AG20443 (cell line): ENCODE measurements at regions not wholly inside any gene's neighbourhood (a gene's known extent, or its start where the extent isn't known, plus 50 kb on each side); places are given as distances from the start of the nearest gene placed in this dataset.

Source experiments
- DNase-seq: peaks from one replicate; pipeline ENCODE4 v3.0.0; 2012; ENCODE audit warnings: low spot score, mixed read lengths

DNA sequence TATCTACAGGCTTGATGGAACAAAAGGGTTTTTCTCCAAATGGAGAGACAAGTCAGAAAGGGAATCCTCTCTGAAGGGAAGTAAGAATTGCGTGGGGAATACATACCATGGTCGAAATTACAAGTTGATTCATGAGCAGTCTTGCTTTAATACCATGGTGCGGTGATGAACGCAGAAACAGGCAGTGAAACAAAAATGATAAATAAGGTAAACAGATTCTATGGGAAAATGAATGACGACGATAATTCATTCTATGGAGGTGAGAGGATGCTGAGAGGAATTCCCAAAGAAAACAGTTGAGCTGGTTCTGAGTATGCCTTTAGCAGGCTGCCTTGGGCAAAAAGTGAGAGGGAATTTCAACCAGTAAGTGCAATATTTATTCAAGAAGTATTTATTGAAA is 209.4 kb upstream of the RUNX1 start:
- DNase-seq: no peak

DNA sequence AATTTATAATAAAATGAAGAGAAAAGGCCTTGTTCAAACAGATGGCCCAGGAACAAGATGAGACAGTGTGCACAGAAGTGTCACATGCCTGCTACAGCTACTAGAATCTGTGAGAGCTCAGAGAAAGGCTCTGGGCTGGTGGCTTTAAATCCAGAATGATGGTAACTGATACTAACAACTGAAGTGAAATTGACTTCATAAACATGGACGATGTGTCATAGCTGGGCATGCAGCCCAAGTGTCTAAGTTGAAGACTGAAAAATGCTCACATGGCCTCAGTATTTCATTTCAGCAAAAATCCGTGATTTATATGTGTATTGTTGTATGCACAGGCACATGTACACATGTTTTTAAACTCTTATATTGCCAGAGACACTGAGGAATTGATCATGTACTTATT is 208.3 kb upstream of the RUNX1 start:
- DNase-seq: peak; percentile 54

DNA sequence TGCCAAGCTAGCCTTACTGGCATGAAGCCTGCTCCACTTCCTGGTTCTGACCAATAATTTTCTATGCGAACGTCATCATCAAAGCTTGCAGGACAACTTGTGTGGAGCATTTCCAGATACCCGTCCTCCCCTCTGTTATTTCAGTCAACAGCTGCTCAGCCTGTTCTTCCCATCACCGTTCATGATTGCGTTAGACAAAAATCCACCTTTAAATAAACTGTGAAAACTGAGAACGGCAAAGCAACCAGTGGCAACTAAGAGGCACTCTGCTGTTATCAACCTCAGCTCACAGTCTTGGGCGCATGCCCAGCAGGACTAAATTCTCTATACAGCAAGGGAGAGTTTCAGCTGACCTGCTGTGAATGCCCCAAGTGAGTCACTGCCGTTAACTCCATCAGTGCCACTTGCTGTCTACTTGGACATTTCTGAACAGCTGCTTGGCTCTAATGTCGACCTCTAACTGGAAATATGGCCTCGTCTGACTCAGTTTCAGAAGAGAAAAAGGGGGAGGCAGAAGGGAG is 207.4 kb upstream of the RUNX1 start:
- peak; percentile 80 for DNase-seq

DNA sequence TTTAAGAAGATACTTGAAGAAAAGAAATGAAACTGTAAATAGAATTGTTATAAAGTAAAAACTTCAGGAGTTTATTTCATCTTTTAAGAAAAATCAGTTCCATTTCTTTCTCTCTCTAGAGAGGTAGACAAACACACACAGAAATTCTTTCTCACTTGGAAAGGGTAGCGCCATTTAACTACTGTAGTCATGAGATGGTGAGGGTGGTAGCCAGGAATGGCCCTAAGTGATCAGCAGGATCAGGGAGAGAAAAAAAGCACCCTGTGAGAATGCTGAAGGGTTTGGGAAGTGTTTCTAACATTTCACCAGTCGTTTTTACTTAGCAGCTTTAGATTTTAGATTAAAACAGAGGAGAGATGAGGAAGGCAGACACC is 205.7 kb upstream of the RUNX1 start:
- no peak for DNase-seq

DNA sequence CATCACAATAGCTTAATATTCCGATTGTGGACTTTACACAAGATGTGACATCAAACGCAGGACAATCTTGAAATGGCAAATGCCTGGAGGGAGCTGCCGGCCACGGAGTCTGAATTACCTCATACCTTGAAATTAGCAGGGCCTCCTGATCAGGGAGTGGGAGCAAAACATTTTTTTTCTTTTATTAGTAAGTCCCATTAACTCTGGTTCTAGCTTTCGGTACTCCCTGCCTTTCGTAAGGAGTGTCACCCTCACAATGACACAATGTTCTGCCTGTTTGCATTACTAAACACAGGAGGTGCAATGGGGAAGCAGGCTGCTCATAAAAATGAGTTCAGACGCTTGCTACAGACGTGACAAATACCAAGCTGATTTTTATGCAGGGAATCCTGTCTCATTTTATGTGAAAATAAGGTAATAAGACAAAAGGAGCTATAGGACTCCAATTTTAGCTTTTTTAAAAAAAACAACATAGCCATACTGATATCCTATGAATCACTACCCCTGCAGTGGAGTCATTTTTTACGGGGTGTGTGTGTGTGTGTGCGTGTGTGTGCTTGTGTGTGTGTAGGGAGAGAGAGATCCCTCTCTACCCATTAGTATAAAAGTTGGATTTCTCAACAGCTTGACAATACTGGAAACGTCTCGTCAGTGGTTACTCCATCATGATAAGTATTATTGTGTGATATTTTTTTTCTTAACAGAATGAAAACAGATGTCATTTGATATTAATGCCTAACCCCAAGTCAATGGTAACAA is 205.1 kb upstream of the RUNX1 start:
- DNase-seq: peak; percentile 60

DNA sequence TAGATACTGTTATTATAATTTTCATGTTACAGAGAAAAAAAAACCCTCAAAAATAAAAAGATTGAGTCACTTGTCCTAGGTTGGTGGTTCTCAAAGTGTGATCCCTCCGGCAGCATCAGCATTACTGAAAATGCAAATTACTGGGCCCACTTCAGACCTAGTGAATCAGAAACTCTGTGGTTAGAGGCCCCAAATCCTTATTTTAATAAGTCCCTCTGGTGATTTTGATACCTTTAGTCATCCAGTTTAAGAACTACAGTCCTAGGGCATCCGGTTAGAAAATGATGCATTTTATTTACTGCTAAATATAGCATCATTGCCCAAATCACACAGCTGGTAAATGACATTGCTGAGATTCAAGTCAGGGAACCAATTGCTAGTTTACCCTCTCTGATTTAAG is 203.7 kb upstream of the RUNX1 start:
- DNase-seq: peak; percentile 38

DNA sequence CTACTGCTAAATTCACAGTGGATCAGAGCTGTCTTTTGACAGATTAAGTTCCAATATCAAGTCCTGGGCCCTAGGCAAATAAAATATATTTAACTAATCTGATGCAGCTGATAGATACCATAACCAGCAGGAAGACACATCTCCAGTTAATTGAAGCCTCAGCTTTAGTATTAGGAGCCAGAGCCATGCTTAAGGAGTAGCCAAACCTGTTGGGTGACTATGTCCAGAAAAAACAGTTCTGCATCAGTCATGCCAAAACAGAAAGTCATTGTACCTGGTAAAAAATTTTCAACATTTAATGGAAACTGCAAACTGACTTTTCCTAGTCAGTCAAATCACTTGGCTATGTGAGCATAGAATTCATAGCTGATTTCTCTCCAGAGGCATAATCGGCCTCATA is 200.5 kb upstream of the RUNX1 start:
- DNase-seq: no peak

DNA sequence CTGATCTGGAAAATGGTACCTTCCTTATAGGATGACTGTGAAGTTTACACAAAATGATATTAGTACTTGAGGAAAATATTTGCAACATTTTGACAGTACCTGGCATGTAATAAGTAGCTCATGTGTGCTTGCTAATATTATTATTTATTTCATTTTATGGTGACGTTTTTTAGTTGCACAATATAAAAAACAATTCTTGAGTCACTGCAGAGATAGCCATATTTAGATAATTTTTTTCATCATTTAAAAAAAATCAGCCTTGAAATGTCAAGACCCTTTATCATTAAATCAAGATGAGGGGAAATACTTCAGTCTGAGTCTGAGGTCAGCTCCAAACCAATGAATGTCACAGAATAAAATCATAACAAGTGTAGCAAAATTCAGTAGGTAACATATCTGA is 196.8 kb upstream of the RUNX1 start:
- DNase-seq: no peak

DNA sequence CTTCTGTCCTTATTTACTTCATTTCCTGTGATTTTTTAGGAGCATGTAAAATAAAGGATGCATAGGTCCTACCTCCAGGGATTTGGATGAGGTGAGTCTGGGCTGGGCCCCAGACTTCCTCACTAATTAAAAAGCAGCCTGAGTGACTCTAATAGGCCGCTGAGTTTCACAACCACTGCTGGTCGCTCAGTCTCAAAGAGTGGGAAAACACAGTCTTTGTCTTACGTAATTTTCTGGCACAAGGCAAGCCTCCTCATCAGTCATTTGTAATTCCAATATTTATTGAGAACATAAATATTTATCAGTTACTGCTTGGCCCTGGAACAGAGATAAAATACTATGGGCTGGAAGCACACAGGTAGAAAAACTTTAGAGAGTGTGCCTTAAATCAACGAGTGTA is 195.4 kb upstream of the RUNX1 start:
- no peak for DNase-seq

DNA sequence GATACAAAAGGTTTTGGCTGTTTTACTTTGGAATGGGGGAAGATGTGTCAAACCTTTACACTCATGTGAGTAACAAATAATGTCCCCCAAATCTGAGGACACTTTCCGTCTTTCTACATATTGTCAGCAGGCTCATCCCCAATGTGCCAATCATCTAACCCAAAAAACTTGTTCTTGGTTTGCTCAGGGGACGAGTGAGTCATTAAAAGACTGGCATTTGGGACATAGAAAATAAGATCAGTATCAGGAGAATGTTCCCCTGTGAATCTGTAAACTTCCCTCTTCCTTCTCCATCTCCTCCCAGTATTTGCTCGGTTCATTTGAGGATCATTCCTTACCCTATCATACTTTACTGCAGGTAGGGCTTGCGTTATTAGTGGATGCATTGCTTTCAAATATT is 194.1 kb upstream of the RUNX1 start:
- DNase-seq: no peak

DNA sequence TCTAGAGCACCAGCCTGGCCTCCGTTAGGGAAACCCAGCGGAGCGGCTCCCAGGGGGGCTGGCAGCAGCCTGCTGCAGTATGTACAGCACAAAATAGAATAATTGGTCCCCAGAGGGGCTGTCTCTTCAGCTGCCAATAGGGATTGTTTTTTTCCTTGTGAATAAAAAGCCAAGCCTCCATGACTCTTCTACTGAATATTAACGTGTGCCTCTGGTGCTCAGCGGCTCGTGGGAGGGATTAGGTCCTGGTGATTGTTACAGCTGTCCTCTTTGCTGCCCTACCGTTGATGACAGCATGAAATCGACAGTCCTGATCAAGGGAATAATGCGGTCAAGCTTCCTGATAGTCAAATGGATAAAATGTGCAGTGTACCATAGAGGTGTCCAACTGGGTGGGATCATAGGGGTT is 190.7 kb upstream of the RUNX1 start:
- no peak for DNase-seq

DNA sequence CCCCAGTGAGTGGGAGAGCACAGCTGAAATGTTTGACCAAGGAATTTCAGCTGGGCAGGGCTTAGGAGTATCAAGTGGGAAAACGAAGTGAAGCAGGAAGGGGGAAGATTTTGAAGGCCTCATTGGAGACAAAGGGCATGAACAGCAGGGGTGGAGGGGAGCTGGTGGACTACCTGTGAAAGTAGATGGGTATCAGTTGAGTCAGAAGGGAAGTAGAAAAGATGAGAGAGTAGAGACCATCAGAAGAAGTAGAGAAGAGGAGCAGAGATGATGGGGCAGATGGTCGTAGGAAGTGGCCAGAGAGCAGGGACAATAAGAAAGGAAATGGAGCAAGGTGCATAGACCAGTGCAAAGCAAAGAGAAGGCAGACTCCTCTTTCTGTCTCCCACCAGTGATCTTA is 189.0 kb upstream of the RUNX1 start:
- DNase-seq: no peak

DNA sequence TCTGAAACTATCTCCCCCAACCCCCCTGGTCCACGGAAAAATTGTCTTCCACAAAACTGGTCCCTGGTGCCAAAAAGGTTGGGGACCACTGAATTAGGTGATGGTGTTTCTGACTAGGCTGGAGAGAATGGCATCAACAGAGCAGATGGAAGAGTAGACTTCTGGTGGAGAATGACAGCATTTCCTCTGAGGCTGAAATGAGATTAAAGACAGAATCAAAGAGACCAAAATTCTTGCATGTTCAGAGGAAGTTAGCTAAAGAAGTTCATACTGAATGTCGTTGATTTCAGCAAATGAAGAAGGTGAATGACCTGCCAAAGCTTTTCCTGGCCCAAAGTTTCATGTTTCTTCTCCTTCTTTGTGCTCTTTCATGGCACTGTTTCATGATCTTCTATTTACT is 188.2 kb upstream of the RUNX1 start:
- DNase-seq: no peak

DNA sequence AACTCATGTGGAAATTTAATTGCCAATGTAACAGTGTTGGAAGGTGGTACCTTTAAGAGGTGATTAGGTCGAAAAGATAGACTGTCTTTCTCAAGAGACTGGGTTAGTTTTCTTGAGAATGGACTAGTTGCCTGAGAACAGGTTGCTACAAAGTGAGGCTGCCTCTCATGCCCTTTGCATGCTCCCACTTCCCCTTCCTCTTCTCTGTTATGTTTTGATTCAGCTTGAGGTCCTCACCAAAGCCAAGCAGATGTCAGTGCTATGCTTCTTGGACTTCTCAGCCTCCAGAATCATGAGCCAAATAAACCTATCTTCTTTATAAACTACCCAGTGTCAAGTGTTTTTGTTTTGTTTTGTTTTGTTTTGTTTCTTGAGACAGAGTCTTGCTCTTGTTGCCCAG is 187.0 kb upstream of the RUNX1 start:
- no peak for DNase-seq

DNA sequence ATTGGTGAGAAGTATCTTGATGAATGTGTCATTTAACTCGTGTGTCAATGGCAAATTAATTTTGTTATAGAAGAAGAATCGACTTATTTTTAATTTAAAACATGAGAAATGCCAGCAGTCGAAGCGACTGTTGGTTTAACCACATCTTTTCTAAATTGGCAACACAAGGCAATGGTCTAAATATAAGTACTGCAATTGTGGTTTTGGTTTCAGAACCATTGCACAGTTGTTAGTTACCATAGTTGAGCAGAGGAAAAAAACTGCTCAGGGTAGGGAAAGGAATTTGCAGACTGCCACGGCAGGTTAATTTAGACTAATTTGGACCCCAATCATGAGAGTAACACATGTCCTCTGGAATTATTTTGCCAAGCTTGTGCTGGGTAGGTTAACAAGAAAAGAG is 185.6 kb upstream of the RUNX1 start:
- DNase-seq: peak; percentile 44

DNA sequence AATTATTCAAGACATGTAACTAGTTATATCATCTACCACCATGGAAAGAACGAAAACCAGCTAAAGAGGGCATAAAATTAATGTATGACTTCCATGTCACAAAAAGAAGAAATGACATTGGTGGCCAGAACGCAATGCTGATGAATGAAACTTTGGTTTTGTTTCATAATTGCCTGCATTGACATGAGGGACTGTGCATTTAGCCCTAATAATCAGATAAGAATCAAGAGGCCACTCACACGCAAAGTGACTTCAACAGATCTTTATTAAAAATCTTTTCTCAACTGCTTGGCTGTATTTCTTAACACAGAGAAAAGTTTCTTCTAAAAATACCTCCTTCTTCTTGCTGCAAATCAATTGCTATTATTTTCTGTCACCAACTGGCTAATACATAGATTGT is 184.7 kb upstream of the RUNX1 start:
- no peak for DNase-seq

DNA sequence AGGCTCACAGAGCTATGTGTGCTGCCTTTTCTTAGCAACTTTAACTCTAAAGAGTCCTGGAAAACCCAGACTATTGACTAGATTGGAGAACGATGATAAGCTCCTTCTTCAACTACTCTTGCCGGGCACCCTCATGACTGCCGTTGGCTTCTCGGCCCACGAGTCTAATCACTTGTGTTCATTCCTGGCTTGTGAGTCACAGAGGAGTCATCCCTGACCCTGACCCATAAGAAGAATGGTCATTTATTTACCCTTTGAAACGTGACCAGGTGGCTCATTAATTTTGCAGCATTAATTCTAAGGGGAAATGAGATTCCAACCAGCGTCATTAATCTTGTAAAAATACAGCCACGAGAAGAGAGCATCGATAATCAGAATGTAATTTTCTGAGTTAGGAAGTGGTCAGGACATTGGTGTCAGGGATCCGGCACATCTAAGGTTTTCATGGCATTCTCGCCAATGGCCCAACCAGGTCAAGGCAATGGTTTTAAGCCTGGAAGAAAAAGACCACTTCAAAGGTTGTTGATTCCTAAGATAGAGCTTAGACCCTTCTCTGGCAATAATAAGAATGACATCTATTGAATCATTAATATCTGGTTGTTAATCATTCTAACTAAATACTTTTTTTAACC is 183.6 kb upstream of the RUNX1 start:
- DNase-seq: peak; percentile 57

DNA sequence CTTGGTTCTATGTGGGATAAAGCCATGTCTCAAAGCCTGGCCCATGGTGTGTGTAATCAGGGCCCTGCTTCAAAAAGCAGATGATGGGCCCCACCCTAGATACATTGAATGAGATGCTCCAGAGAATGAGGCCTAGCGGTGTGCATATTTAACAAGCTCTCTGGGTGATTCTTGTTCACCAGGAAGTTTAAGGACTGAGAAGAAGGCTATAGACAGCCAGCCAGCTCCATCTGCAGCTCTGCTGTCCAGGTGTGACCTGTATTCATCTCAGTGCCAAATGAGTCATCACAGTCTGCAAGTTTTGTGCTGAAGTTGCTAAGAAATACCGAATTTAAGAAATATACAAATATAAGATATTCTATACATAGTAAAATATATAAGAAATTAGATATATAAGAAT is 182.0 kb upstream of the RUNX1 start:
- no peak for DNase-seq

DNA sequence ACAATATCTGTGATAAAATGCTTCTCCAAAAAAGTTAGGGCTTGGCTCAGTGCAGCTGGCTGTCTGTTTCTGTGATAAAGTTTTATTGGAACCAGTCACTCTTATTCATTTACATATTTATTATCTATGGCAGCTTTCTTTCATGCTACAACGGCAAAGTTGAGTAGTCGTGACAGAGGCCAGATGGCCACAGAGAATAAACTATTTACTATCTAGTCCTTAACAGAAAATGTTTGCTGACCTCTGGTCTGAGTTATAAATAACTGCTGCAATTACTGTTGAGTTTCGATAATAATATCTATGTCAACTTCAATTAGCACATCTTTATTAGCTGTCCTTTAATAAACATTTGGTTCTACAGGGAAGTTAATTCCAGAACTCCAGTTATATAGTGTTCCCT is 180.2 kb upstream of the RUNX1 start:
- DNase-seq: no peak

DNA sequence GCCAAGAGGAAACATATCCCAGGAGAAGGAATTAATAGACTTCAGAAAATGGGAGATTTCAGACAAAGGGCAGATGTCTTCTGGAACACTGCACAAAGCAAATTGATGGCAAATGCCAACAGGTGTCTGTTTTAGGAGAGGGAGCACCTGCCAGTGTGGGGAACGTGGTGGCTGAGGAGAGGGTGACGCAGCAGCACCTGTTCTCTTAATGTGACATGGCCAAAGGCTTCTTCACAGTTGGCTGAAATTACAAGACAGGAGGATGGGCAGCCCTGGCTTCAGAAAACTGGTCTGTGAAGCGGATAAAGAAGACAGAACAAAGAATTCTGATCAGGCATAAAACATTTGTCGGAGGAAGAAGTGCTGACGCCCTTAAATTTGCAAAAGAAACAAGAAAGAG is 178.7 kb upstream of the RUNX1 start:
- no peak for DNase-seq

DNA sequence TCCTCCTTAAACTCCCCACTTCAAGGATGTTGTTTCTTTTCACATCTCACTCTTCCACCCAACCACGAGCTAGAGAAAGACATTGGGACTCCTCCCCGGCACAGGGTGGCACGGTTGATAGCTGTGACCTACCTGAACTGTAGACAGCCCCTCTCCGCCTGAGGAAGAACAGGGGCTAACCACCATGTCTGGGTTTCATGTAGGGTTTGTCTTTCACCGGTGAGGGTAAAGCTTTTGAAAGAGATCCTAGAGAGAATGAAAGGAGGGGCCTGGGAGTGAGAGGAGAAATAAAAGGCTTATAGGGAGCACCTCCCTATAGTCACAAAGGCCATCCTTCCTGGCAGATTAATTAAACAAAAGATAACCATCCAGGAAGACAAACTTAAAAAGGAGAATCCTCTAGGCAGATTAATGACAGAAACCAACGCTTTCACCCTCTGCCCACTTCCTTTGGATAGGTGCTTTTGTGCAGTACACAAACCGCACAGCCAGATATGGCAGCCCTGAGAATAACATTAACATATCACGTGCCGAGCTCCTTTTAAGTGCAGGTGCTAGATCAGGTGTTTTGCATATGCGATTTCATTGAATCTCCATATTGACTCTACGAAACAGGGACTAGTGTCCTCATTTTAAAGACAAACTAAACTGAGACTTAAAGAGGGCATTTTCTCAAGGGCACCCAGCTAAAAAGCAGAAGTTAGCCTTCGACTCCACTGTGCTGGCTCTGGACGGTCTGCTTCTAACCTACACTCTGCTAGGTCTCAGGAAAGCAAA is 178.1 kb upstream of the RUNX1 start:
- DNase-seq: no peak

DNA sequence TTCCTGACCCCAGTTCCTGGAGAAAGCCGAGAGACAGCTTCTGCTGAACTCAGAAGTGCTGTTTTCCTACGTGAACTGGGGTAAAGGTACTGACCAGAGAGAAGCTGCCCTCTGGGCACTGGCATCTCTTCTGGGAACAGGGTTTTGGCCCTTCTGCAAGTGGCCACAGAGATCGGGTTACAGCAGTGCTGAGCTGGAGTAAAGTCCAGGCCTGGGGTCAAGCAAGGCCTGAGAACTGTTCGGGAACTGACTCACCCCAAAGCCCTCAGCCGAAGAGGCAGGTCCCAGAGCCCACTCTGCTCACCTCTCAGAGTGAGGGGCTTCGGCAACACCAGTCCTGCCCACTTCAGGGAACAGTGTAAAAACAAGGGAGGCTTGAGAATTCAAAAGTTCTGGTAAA is 177.2 kb upstream of the RUNX1 start:
- peak; percentile 64 for DNase-seq

DNA sequence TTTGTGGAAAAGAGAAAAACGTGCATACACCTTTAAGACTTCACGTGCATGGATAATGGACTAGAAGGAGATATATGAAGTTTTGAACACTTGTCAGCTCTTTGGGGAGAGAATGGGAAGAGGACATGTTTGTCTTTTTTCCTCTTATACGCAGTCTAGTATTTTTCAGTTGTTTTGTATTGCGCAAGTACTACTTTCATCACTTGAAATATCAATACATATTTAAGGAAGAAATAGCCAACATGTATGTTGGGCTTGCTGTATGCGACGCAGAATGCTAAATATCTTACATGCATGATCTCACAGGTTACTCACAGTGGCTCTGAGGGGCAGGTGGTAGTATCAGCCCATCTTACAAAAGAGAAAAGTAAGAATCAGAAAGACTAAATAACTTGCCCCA is 176.5 kb upstream of the RUNX1 start:
- no peak for DNase-seq
